ENCODE measurements at regions not wholly inside any gene's neighbourhood (a gene's known extent, or its start where the extent isn't known, plus 50 kb on each side); places are given as distances from the start of the nearest gene placed in this dataset.

DNA sequence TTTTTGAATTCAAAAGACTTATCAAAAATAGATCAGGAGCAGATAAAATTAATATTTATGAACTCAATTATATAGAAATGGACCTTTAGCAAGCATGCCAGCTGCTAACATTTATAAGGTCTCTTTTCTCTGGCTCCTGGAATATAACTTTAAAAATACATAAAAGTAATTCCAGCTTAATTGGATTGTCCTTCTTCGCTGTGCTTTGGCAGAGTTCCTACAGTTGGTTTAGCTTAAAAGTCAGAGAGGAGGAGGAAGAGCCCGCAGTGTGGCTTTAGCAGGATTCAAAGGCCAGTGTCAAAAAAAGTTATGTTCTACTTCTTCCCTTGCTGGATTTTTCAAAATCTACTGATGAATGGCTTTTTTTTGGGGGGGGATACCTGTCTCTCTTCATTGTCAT is 1484.9 kb upstream of the TMEM132C start:
- DNase-seq: no peak

DNA sequence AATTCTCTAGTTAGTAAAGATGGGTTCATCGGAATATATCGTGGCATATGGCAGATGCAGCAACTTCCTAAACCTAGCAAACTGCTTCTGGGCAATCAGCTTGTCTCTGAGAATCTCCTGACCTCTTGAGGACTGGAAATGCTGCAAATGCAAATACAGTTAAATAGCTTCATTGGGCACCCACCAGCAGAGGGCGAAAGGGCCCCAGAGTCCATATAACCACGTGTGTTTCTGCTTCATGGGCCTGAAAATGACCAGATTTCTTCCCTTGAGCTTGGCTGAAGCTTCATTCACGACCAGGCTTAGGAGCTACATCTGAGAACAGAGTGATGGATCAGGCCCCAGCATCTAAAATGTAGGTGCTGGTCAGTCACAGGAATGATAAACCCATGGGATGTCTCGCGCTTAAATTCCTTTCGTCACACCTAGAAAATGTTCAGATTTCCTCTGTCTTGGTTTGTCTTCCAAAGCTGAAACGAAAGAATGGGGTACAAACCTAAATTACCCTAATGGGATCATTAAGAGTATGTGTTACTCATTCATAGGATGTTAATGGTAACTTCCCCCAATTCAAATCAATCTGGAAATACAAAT is 1482.5 kb upstream of the TMEM132C start:
- Histone ChIP-seq H3K27ac (no peak overlapping the region), H3K27me3 (no peaks in the 10 kb centered on the region), H3K4me3 (no peak overlapping the region), H3K36me3 (no peaks in the 10 kb centered on the region), H3K9me3 (no peaks in the 10 kb centered on the region), H3K4me1 (no peaks in the 10 kb centered on the region)
- 45 to 64% methylated on average over 7 to 8 of the region's 9 CpGs for WGBS, 2 donors
- intact Hi-C loops (cut with DNase I): no loop called here
- TF ChIP-seq, protein P1, sequence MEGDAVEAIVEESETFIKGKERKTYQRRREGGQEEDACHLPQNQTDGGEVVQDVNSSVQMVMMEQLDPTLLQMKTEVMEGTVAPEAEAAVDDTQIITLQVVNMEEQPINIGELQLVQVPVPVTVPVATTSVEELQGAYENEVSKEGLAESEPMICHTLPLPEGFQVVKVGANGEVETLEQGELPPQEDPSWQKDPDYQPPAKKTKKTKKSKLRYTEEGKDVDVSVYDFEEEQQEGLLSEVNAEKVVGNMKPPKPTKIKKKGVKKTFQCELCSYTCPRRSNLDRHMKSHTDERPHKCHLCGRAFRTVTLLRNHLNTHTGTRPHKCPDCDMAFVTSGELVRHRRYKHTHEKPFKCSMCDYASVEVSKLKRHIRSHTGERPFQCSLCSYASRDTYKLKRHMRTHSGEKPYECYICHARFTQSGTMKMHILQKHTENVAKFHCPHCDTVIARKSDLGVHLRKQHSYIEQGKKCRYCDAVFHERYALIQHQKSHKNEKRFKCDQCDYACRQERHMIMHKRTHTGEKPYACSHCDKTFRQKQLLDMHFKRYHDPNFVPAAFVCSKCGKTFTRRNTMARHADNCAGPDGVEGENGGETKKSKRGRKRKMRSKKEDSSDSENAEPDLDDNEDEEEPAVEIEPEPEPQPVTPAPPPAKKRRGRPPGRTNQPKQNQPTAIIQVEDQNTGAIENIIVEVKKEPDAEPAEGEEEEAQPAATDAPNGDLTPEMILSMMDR (IDR thresholded peaks at IDR 0.05): peak in 5 of 6 experiments; percentile 28 to 53 (median 44)
- no peak for TF ChIP-seq POLR2A (IDR thresholded peaks at IDR 0.05)
- no peak for DNase-seq

More for the DNA sequence above, 1484.9 kb upstream of the TMEM132C start:
- 51 to 83% methylated on average over 2 of the region's 2 CpGs for whole genome bisulfite sequencing, 2 donors
- TF ChIP-seq POLR2A (IDR thresholded peaks at IDR 0.05): no peak
- TF ChIP-seq, protein P1 (IDR thresholded peaks at IDR 0.05): no peak
- Histone ChIP-seq H3K36me3 (no peaks in the 10 kb centered on the region), H3K27me3 (no peaks in the 10 kb centered on the region), H3K27ac (no peak overlapping the region), H3K4me1 (no peaks in the 10 kb centered on the region), H3K9me3 (no peaks in the 10 kb centered on the region), H3K4me3 (no peak overlapping the region)
- intact Hi-C loops (cut with DNase I): no loop called here

DNA sequence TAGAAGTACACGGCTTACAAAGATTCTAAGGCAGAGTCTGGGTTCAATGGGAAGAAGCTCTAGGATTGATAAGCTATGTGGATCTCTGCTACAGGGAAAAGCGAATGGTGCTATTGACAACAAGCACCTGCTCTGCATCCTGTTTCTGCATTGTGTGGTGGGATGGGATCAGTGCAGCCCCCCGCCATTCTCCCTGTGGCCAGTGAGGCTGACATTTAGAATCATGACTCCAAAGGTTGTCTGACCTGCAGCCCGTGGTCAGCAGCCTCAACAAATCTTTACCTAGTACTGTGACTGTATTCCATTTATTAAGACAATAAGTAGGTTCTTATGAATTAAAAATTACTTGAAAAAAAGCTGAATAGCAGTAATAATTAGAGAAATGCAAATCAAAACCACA is 1477.0 kb upstream of the TMEM132C start:
- 53 to 64% methylated on average over 4 of the region's 4 CpGs for WGBS, 2 donors
- TF ChIP-seq, protein P1 (IDR thresholded peaks at IDR 0.05): no peak
- no peak for TF ChIP-seq POLR2A (IDR thresholded peaks at IDR 0.05)
- no peak for DNase-seq
- intact Hi-C loops (cut with DNase I): no loop called here
- Histone ChIP-seq H3K4me1 (no peaks in the 10 kb centered on the region), H3K27ac (no peak overlapping the region), H3K4me3 (no peak overlapping the region), H3K9me3 (no peaks in the 10 kb centered on the region), H3K27me3 (no peaks in the 10 kb centered on the region), H3K36me3 (no peaks in the 10 kb centered on the region)

DNA sequence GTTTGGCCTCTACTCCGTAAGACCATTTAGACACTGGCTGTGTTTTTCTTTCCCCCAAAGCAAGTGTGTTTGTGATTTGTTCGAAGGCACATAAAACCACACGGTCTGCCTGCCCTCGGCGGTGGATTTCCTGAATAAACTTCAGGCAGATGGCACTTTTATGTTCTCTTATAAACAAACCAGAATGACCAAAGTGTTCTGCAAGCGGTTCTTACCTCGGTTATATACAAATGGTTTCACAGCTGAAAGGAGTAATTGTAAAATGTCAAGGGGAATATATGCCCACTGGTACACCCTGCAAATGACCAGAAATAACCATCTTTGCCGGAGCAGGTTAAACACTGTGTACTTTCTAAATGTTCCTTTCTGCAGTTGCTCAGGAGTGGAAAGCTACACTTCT is 1475.8 kb upstream of the TMEM132C start:
- no peaks in the 10 kb centered on the region for H3K4me1 ChIP-seq
- no peak overlapping the region for H3K4me3 ChIP-seq
- TF ChIP-seq, protein P1 (IDR thresholded peaks at IDR 0.05): no peak
- no peak for TF ChIP-seq POLR2A (IDR thresholded peaks at IDR 0.05)
- no peak overlapping the region for H3K27ac ChIP-seq
- no peaks in the 10 kb centered on the region for H3K36me3 ChIP-seq
- DNase-seq: no peak
- no peaks in the 10 kb centered on the region for H3K9me3 ChIP-seq
- intact Hi-C loops (cut with DNase I): no loop called here
- no peaks in the 10 kb centered on the region for H3K27me3 ChIP-seq
- WGBS, 2 donors: 62 to 80% methylated on average over 8 of the region's 8 CpGs

DNA sequence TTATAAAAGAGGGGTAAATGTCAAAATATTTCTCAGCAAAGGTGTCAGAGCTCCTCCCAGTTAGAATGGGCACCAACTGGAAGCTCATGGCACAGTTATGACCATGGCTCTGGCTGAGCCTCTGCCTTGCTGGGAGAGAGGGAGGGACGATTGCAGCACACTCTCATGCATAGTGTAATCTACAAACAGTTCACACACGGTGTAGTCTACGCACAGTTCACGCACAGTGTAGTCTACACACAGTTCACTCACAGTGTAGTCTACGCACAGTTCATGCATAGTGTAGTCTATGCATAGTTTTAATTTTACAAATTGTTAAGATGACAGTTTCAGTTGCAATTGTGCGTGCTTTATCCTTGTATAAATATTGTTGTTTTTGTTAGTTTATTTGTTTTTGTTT is 1474.6 kb upstream of the TMEM132C start:
- TF ChIP-seq, protein P1 (IDR thresholded peaks at IDR 0.05): no peak
- no peak for TF ChIP-seq POLR2A (IDR thresholded peaks at IDR 0.05)
- Histone ChIP-seq H3K4me1 (no peaks in the 10 kb centered on the region), H3K36me3 (no peaks in the 10 kb centered on the region), H3K27ac (no peak overlapping the region), H3K9me3 (no peaks in the 10 kb centered on the region), H3K4me3 (no peak overlapping the region), H3K27me3 (no peaks in the 10 kb centered on the region)
- intact Hi-C loops (cut with DNase I): no loop called here
- WGBS, 2 donors: 85% methylated on average over 6 of the region's 6 CpGs
- no peak for DNase-seq
